WTC11 (cell line): ENCODE measurements at regions not wholly inside any gene's neighbourhood (a gene's known extent, or its start where the extent isn't known, plus 50 kb on each side); places are given as distances from the start of the nearest gene placed in this dataset.
A peak's percentile ranks its signal among the peaks of the same experiment; 100 is the strongest.

ENCODE experiments used
- ATAC-seq: fragments of 200-7000 bp; cut with Tn5 transposase; 2 replicates; pipeline ENCODE4 v1.10.0; 2021; ENCODE audit warnings: mild to moderate bottlenecking, moderate library complexity
- CTCF ChIA-PET: fragments of 300-600 bp; sonication (Branson Sonifier 250); formaldehyde crosslinking; loops from one replicate; lab custom pipeline; 2021; ENCODE audit warnings: antibody characterized with exemption; lab: Charles Lee
- POLR2A ChIA-PET: fragments of 350-600 bp; sonication (Branson Sonifier 250); formaldehyde crosslinking; loops from one replicate; lab custom pipeline; 2021; ENCODE audit warnings: antibody characterized with exemption; lab: Charles Lee
- DNase-seq: peaks from one replicate; pipeline ENCODE4 v3.0.0; 2021; ENCODE audit warnings: low spot score
- H3K27ac Mint-ChIP-seq: 2 replicates; pipeline ENCODE4 v1.8.0; 2021; ENCODE audit warnings: mixed read lengths
- H3K27me3 Mint-ChIP-seq: 2 replicates; pipeline ENCODE4 v1.8.0; 2021; ENCODE audit warnings: low read depth, mild to moderate bottlenecking, moderate library complexity, mixed read lengths
- H3K36me3 Mint-ChIP-seq: 2 replicates; pipeline ENCODE4 v1.8.0; 2021; ENCODE audit warnings: mixed read lengths
- H3K4me1 Mint-ChIP-seq: 2 replicates; pipeline ENCODE4 v1.8.0; 2022; ENCODE audit warnings: mixed read lengths
- H3K4me3 Mint-ChIP-seq: 2 replicates; pipeline ENCODE4 v1.8.0; 2021; ENCODE audit warnings: mild to moderate bottlenecking, moderate library complexity, mixed read lengths
- H3K9me3 Mint-ChIP-seq: 2 replicates; pipeline ENCODE4 v1.8.0; 2021; ENCODE audit warnings: mixed read lengths
- ATF1 ChIP-seq: sonication (generic); formaldehyde crosslinking; IDR thresholded peaks from 2 replicates; pipeline ENCODE4 v1.8.1; 2023; ENCODE audit warnings: mild to moderate bottlenecking, moderate library complexity, missing genetic modification reagents
- EMX1 ChIP-seq: fragments of 250-450 bp; sonication (Bioruptor Pico); IDR thresholded peaks from 2 replicates; pipeline ENCODE4 v1.8.0; 2021; ENCODE audit warnings: mild to moderate bottlenecking
- GABPB1 ChIP-seq: sonication (generic); formaldehyde crosslinking; IDR thresholded peaks from 2 replicates; pipeline ENCODE4 v1.8.1; 2023; ENCODE audit warnings: mild to moderate bottlenecking, missing genetic modification reagents
- HMGA2 ChIP-seq: fragments of 250-450 bp; sonication (Bioruptor Pico); IDR thresholded peaks from 2 replicates; pipeline ENCODE4 v1.4.0; 2021; ENCODE audit warnings: mild to moderate bottlenecking, moderate library complexity
- NFE2L1 ChIP-seq: sonication (generic); formaldehyde crosslinking; IDR thresholded peaks from 2 replicates; pipeline ENCODE4 v1.8.1; 2023; ENCODE audit warnings: missing genetic modification reagents
- OVOL2 ChIP-seq: fragments of 250-450 bp; sonication (Bioruptor Pico); IDR thresholded peaks from 2 replicates; pipeline ENCODE4 v1.9.0; 2021; ENCODE audit warnings: mild to moderate bottlenecking, borderline replicate concordance
- SMAD3 ChIP-seq: sonication (generic); formaldehyde crosslinking; IDR thresholded peaks from 2 replicates; pipeline ENCODE4 v1.8.0; 2022; ENCODE audit warnings: missing genetic modification reagents, mild to moderate bottlenecking, borderline replicate concordance
- SOX15 ChIP-seq: fragments of 250-450 bp; sonication (Bioruptor Pico); IDR thresholded peaks from 2 replicates; pipeline ENCODE4 v1.9.0; 2021; ENCODE audit warnings: mild to moderate bottlenecking
- TEAD4 ChIP-seq: sonication (generic); formaldehyde crosslinking; IDR thresholded peaks from 2 replicates; pipeline ENCODE4 v1.8.0; 2022; ENCODE audit warnings: mild to moderate bottlenecking, missing genetic modification reagents
- TP53 ChIP-seq: sonication (generic); formaldehyde crosslinking; IDR thresholded peaks from 2 replicates; pipeline ENCODE4 v1.8.1; 2023; ENCODE audit warnings: mild to moderate bottlenecking, missing genetic modification reagents
- ZNF138 ChIP-seq: sonication (generic); formaldehyde crosslinking; conservative IDR thresholded peaks from 2 replicates; pipeline ENCODE4 v1.8.1; 2022; ENCODE audit warnings: mild to moderate bottlenecking, moderate library complexity, missing genetic modification reagents
- ZNF219 ChIP-seq: sonication (generic); formaldehyde crosslinking; IDR thresholded peaks from 2 replicates; pipeline ENCODE4 v1.8.0; 2023; ENCODE audit warnings: missing genetic modification reagents, mild to moderate bottlenecking, borderline replicate concordance
- ZNF396 ChIP-seq: fragments of 250-450 bp; sonication (Bioruptor Pico); IDR thresholded peaks from 2 replicates; pipeline ENCODE4 v1.8.0; 2021; ENCODE audit warnings: mild to moderate bottlenecking, moderate library complexity, borderline replicate concordance
- TF ChIP-seq, protein P1 (sequence below): sonication (generic); formaldehyde crosslinking; IDR thresholded peaks from 2 replicates; pipeline ENCODE4 v1.8.0; 2022; ENCODE audit warnings: mild to moderate bottlenecking, missing genetic modification reagents
- TF ChIP-seq, protein P2 (sequence below): sonication (generic); formaldehyde crosslinking; IDR thresholded peaks from 2 replicates; pipeline ENCODE4 v1.8.0; 2022; ENCODE audit warnings: mild to moderate bottlenecking, missing genetic modification reagents
- TF ChIP-seq, protein P3 (sequence below): sonication (generic); formaldehyde crosslinking; conservative IDR thresholded peaks from 2 replicates; pipeline ENCODE4 v1.8.1; 2023; ENCODE audit warnings: mild to moderate bottlenecking, low read depth, missing genetic modification reagents, moderate library complexity
- TF ChIP-seq, protein P4 (sequence below): sonication (generic); formaldehyde crosslinking; IDR thresholded peaks from 2 replicates; pipeline ENCODE4 v1.8.1; 2023; ENCODE audit warnings: mild to moderate bottlenecking, missing genetic modification reagents, moderate library complexity
- TF ChIP-seq, protein P5 (sequence below): sonication (generic); formaldehyde crosslinking; IDR thresholded peaks from 2 replicates; pipeline ENCODE4 v1.8.1; 2023; ENCODE audit warnings: mild to moderate bottlenecking, moderate library complexity, missing genetic modification reagents
- TF ChIP-seq, protein P6 (sequence below): fragments of 250-450 bp; sonication (Bioruptor Pico); IDR thresholded peaks from 2 replicates; pipeline ENCODE4 v2.1.2; 2022; ENCODE audit warnings: mild to moderate bottlenecking, moderate library complexity
- TF ChIP-seq, protein P7 (sequence below): sonication (generic); formaldehyde crosslinking; IDR thresholded peaks from 2 replicates; pipeline ENCODE4 v1.8.1; 2022; ENCODE audit warnings: missing genetic modification reagents, borderline replicate concordance

DNA sequence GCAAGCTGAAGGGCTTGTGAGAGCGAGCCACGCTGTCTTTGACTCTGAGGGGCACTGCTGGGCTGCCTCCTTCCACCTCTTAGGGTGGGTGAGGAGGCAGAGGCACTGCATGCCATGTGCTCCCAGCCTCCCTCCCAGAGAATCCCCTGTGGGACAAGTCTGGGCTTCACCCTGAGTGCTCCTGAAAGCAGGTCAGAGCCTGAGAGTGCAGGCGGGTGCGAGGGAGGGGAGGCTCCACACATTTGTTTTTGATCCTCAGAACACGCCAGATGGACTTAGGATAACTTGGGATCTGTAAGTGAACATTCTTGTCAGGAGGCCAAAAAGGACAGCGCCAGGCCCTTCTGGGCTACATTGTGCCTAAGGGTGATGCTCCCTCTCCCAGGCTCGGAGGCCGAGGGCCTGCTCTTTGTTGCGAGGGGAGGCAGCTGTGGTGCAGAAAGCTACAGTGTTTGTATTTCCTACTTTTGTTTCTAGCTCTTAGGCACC is 155.4 kb downstream of the TMX1 start:
- peak overlapping the region; percentile 19; the same call in 1 of the 2 replicates for H3K27ac Mint-ChIP-seq
- no peaks in the 10 kb centered on the region for H3K9me3 Mint-ChIP-seq
- H3K4me3 Mint-ChIP-seq = no peak overlapping the region
- ChIA-PET POLR2A (interaction anchor here (0.5 kb wide), 1 partner anchor 117 kb away, joined by 4 read pairs; no protein-coding TSS in a partner anchor), CTCF (interaction anchor here (0.5 kb wide), 1 partner anchor 256 kb away, joined by 3 read pairs; the partner anchor contains the start of gene FRMD6)
- H3K27me3 Mint-ChIP-seq = no peaks in the 10 kb centered on the region
- no peak for TF ChIP-seq TEAD4 (CRISPR knock-in tag)
- TF ChIP-seq, protein P1, sequence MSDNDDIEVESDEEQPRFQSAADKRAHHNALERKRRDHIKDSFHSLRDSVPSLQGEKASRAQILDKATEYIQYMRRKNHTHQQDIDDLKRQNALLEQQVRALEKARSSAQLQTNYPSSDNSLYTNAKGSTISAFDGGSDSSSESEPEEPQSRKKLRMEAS (CRISPR knock-in tag) = 0 out of 2 replicates have a peak, but pooled peaks have one; percentile 28
- peak; percentile 79 for ATAC-seq
- H3K4me1 Mint-ChIP-seq = peaks cover 17% of the 10 kb centered on the region
- DNase-seq = peak; percentile 12
- no peaks in the 10 kb centered on the region for H3K36me3 Mint-ChIP-seq

DNA sequence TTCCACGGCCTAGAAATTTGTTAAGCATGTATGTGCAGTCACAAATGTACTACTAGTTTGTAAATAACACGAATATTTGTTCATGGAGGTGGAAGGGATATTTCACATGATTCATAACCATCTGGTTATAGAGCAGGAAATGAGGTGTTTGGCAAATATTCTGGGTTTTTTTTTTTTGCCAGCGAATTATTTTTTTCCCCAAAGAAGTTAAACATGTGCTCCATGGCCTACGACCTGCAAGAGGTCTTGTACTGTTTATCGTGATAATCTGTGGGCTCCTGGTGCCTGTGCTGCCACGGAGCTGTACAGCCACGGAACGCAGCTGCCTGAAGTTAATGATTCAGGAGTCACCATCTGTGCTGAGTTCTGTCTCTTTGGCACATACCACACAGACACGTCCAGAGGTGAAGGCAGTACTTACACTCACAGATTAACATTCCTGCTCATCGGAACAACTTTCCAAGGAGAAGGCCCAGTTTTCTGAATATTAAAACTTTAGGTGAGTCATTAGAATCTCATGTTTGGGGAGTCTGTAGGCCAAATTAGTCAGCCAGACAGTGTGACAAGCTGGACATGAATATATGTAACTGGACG is 156.3 kb downstream of the TMX1 start:
- no peaks in the 10 kb centered on the region for H3K36me3 Mint-ChIP-seq
- DNase-seq (no peak), ATAC-seq (no peak)
- peaks cover 17% of the 10 kb centered on the region for H3K4me1 Mint-ChIP-seq
- ChIA-PET POLR2A (interaction anchor here (0.7 kb wide), 1 partner anchor 256 kb away, joined by 3 read pairs; no protein-coding TSS in a partner anchor), CTCF (no interaction called here)
- no peaks in the 10 kb centered on the region for H3K27me3 Mint-ChIP-seq
- H3K9me3 Mint-ChIP-seq = no peaks in the 10 kb centered on the region
- H3K4me3 Mint-ChIP-seq = no peak overlapping the region
- 0 out of 2 replicates have a peak overlapping the region, but pooled peaks have one; percentile 28 for H3K27ac Mint-ChIP-seq
- TF ChIP-seq GABPB1 = no peak

DNA sequence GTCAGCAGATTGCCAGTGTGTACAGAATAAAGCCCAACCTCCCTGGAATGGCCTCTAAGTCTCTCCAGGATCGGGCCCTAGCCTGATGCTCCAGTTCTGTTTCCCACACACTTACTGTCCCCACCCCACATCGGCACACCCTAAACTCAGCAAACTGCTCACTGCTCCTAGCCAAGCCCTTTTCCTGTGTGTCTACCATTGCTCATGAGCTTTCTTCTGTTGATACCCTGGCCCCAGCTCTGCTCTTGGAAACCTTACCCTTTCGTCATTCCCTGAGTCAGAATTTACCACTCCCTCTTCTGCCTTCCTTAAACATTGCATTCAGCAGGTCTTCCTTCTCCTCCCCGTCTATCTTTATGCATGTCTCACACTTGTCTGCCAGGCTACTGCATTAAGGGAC is 158.9 kb downstream of the TMX1 start:
- H3K27ac Mint-ChIP-seq = no peak overlapping the region
- no peaks in the 10 kb centered on the region for H3K9me3 Mint-ChIP-seq
- ChIA-PET CTCF (no interaction called here), POLR2A (no interaction called here)
- H3K36me3 Mint-ChIP-seq = no peaks in the 10 kb centered on the region
- ATAC-seq = peak; percentile 46
- H3K4me1 Mint-ChIP-seq = peaks cover 17% of the 10 kb centered on the region
- DNase-seq = no peak
- H3K27me3 Mint-ChIP-seq = no peaks in the 10 kb centered on the region
- no peak overlapping the region for H3K4me3 Mint-ChIP-seq
- TF ChIP-seq, protein P2, sequence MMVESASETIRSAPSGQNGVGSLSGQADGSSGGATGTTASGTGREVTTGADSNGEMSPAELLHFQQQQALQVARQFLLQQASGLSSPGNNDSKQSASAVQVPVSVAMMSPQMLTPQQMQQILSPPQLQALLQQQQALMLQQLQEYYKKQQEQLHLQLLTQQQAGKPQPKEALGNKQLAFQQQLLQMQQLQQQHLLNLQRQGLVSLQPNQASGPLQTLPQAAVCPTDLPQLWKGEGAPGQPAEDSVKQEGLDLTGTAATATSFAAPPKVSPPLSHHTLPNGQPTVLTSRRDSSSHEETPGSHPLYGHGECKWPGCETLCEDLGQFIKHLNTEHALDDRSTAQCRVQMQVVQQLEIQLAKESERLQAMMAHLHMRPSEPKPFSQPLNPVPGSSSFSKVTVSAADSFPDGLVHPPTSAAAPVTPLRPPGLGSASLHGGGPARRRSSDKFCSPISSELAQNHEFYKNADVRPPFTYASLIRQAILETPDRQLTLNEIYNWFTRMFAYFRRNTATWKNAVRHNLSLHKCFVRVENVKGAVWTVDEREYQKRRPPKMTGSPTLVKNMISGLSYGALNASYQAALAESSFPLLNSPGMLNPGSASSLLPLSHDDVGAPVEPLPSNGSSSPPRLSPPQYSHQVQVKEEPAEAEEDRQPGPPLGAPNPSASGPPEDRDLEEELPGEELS (CRISPR knock-in tag) = no peak
- no peak for TF ChIP-seq ZNF138 (CRISPR knock-in tag)
- TF ChIP-seq, protein P3, sequence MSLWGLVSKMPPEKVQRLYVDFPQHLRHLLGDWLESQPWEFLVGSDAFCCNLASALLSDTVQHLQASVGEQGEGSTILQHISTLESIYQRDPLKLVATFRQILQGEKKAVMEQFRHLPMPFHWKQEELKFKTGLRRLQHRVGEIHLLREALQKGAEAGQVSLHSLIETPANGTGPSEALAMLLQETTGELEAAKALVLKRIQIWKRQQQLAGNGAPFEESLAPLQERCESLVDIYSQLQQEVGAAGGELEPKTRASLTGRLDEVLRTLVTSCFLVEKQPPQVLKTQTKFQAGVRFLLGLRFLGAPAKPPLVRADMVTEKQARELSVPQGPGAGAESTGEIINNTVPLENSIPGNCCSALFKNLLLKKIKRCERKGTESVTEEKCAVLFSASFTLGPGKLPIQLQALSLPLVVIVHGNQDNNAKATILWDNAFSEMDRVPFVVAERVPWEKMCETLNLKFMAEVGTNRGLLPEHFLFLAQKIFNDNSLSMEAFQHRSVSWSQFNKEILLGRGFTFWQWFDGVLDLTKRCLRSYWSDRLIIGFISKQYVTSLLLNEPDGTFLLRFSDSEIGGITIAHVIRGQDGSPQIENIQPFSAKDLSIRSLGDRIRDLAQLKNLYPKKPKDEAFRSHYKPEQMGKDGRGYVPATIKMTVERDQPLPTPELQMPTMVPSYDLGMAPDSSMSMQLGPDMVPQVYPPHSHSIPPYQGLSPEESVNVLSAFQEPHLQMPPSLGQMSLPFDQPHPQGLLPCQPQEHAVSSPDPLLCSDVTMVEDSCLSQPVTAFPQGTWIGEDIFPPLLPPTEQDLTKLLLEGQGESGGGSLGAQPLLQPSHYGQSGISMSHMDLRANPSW = no peak
- TF ChIP-seq, protein P4, sequence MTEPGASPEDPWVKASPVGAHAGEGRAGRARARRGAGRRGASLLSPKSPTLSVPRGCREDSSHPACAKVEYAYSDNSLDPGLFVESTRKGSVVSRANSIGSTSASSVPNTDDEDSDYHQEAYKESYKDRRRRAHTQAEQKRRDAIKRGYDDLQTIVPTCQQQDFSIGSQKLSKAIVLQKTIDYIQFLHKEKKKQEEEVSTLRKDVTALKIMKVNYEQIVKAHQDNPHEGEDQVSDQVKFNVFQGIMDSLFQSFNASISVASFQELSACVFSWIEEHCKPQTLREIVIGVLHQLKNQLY (CRISPR knock-in tag) = no peak
- no peak for TF ChIP-seq ATF1 (CRISPR knock-in tag)
- no peak for TF ChIP-seq ZNF219 (CRISPR knock-in tag)
- TF ChIP-seq SOX15 = no peak
- TF ChIP-seq, protein P5, sequence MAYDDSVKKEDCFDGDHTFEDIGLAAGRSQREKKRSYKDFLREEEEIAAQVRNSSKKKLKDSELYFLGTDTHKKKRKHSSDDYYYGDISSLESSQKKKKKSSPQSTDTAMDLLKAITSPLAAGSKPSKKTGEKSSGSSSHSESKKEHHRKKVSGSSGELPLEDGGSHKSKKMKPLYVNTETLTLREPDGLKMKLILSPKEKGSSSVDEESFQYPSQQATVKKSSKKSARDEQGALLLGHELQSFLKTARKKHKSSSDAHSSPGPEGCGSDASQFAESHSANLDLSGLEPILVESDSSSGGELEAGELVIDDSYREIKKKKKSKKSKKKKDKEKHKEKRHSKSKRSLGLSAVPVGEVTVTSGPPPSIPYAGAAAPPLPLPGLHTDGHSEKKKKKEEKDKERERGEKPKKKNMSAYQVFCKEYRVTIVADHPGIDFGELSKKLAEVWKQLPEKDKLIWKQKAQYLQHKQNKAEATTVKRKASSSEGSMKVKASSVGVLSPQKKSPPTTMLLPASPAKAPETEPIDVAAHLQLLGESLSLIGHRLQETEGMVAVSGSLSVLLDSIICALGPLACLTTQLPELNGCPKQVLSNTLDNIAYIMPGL (CRISPR knock-in tag) = no peak
- TF ChIP-seq, protein P6, sequence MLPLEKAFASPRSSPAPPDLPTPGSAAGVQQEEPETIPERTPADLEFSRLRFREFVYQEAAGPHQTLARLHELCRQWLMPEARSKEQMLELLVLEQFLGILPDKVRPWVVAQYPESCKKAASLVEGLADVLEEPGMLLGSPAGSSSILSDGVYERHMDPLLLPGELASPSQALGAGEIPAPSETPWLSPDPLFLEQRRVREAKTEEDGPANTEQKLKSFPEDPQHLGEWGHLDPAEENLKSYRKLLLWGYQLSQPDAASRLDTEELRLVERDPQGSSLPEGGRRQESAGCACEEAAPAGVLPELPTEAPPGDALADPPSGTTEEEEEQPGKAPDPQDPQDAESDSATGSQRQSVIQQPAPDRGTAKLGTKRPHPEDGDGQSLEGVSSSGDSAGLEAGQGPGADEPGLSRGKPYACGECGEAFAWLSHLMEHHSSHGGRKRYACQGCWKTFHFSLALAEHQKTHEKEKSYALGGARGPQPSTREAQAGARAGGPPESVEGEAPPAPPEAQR = no peak
- TF ChIP-seq ZNF396 (CRISPR knock-in tag) = no peak
- no peak for TF ChIP-seq TP53
- TF ChIP-seq, protein P7, sequence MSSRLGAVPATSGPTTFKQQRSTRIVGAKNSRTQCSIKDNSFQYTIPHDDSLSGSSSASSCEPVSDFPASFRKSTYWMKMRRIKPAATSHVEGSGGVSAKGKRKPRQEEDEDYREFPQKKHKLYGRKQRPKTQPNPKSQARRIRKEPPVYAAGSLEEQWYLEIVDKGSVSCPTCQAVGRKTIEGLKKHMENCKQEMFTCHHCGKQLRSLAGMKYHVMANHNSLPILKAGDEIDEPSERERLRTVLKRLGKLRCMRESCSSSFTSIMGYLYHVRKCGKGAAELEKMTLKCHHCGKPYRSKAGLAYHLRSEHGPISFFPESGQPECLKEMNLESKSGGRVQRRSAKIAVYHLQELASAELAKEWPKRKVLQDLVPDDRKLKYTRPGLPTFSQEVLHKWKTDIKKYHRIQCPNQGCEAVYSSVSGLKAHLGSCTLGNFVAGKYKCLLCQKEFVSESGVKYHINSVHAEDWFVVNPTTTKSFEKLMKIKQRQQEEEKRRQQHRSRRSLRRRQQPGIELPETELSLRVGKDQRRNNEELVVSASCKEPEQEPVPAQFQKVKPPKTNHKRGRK (CRISPR knock-in tag) = no peak
- TF ChIP-seq NFE2L1 (CRISPR knock-in tag) = no peak
- no peak for TF ChIP-seq HMGA2 (CRISPR knock-in tag)
- no peak for TF ChIP-seq TEAD4 (CRISPR knock-in tag)
- no peak for TF ChIP-seq EMX1 (CRISPR knock-in tag)
- no peak for TF ChIP-seq OVOL2 (CRISPR knock-in tag)
- TF ChIP-seq SMAD3 (CRISPR knock-in tag) = no peak
